SK-N-MC (cell line): ENCODE measurements at regions not wholly inside any gene's neighbourhood (a gene's known extent, or its start where the extent isn't known, plus 50 kb on each side); places are given as distances from the start of the nearest gene placed in this dataset.

ENCODE experiments used
- DNase-seq: peaks from one replicate; pipeline ENCODE4 v3.0.0-alpha.2; 2011; ENCODE audit warnings: low read depth, low spot score
- H3K27ac ChIP-seq: fragments of 200-600 bp; sonication (generic); 2 replicates; pipeline ENCODE4 v1.5.1; 2016; ENCODE audit warnings: mixed run types
- H3K36me3 ChIP-seq: fragments of 200-600 bp; sonication (generic); 2 replicates; pipeline ENCODE4 v1.6.1; 2017; ENCODE audit warnings: antibody characterized with exemption, low read length, mixed read lengths; ENCODE audit not compliant: insufficient read depth
- H3K4me3 ChIP-seq: fragments of 200-600 bp; sonication (generic); 2 replicates; pipeline ENCODE4 v1.5.1; 2016
- H3K9ac ChIP-seq: fragments of 200-600 bp; sonication (generic); 2 replicates; pipeline ENCODE4 v1.8.0; 2017; ENCODE audit warnings: mixed run types, mixed read lengths; ENCODE audit not compliant: insufficient read length
- H3K9me3 ChIP-seq: fragments of 200-600 bp; sonication (generic); 2 replicates; pipeline ENCODE4 v1.6.1; 2017; ENCODE audit warnings: low read depth, mild to moderate bottlenecking, antibody characterized with exemption, low read length, moderate library complexity, mixed read lengths
- EZH2 ChIP-seq: fragments of 200-600 bp; sonication (generic); IDR thresholded peaks from one replicate; pipeline ENCODE4 v1.6.1; 2017; ENCODE audit warnings: antibody characterized with exemption
- FOXP2 ChIP-seq: optimal IDR thresholded peaks from 2 replicates; pipeline ENCODE3; 2011; ENCODE audit warnings: mild to moderate bottlenecking, moderate library complexity; ENCODE audit not compliant: insufficient read depth; ENCODE audit errors: extremely low read length, control extremely low read depth
- POLR2AphosphoS5 ChIP-seq: IDR thresholded peaks from 2 replicates; pipeline ENCODE4 v1.6.1; 2012; ENCODE audit warnings: mild to moderate bottlenecking, low read depth, low read length, borderline replicate concordance

DNA sequence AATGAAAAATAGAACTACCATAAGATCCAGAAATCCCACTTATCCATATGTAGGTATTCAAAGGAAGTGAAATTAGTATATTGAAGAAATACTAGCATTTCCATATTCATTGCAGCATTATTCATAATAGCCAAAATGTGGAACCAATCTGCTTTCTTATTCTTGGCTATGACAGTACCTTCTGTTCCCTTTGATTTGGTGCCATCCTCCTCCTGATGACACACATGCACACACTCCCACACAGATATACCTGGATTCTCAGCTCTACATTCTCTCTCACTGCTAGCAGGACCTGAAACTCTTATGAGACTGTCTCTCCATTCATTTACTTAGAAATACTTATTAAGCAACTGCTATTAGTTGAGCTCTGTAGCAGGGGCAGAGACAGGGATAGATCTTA, 582.6 kb upstream of the TENM4 start:
- no peak overlapping the region for H3K4me3 ChIP-seq
- no peaks in the 10 kb centered on the region for H3K36me3 ChIP-seq
- no peak overlapping the region for H3K27ac ChIP-seq
- no peaks in the 10 kb centered on the region for H3K9me3 ChIP-seq
- no peak overlapping the region for H3K9ac ChIP-seq
- no peak for DNase-seq
- TF ChIP-seq EZH2 (no peak), POLR2AphosphoS5 (no peak), FOXP2 (no peak)

DNA sequence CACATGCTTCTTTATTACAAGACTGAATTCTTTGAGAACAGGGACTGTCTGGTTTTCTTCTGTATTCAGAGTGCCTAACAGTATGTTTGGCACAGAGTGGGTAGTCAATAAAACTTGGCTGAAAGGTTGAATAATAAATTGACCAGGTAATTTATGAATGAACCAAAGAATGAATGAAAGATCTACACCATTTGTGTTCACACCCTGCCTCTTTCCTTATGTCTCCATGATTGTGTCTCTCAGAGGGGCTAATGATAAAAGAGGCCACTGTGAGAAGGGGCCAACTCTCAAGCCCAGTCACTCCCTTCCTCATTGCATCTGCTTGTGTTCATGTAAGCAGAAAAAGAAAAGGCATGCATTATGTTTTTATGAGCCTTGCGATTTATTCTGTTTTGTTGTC, 569.7 kb upstream of the TENM4 start:
- no peaks in the 10 kb centered on the region for H3K9me3 ChIP-seq
- H3K9ac ChIP-seq: no peak overlapping the region

DNA sequence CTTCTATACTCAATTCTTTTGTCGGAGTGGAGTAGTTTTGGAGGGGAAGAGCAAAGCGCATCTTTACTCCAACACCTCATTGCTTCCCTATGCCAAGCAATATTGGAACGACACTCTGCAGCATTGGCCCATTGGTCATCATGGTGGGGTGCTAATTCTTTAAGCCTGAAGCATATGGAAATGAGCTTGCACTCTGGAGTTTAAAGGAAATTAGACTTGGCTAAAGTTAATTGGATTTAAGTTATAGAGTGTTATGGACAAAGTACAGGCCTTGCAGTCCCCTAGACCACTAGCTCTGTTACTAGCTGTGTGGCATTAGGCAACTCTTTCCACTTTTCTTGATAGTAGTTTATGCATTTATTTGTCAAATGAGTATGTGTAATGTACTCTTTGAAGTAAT, 568.3 kb upstream of the TENM4 start:
- Histone ChIP-seq H3K27ac (no peak overlapping the region), H3K4me3 (no peak overlapping the region), H3K9ac (no peak overlapping the region), H3K9me3 (no peaks in the 10 kb centered on the region), H3K36me3 (no peaks in the 10 kb centered on the region)
- no peak for DNase-seq
- no peak for TF ChIP-seq POLR2AphosphoS5
- no peak for TF ChIP-seq FOXP2
- TF ChIP-seq EZH2: no peak

More for the DNA sequence above, 569.7 kb upstream of the TENM4 start:
- Histone ChIP-seq H3K27ac (no peak overlapping the region), H3K4me3 (no peak overlapping the region), H3K36me3 (no peaks in the 10 kb centered on the region)
- no peak for TF ChIP-seq POLR2AphosphoS5
- TF ChIP-seq FOXP2: no peak
- no peak for TF ChIP-seq EZH2
- DNase-seq: no peak

DNA sequence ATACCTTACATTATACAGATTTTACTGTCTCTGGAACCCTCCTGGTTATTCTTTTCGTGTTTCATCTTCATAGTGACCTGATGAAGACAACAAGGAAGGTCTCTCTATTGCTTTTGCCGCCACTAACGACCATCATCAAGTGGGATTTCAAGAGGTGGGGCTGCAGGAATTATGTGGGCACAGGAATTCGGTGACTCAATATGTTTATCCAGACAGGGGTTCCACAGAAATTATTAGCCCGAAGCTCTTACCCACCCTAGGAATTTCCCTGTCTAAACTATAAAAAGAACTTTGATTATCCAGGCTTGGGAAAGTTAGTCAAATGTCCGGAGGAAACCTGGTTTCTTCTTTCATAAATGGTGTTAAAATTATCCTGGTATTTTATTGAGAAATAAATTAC, 566.8 kb upstream of the TENM4 start:
- TF ChIP-seq FOXP2 (no peak), EZH2 (no peak), POLR2AphosphoS5 (no peak)
- DNase-seq: no peak
- no peaks in the 10 kb centered on the region for H3K36me3 ChIP-seq
- no peak overlapping the region for H3K27ac ChIP-seq
- H3K9me3 ChIP-seq: no peaks in the 10 kb centered on the region
- no peak overlapping the region for H3K4me3 ChIP-seq
- H3K9ac ChIP-seq: no peak overlapping the region

DNA sequence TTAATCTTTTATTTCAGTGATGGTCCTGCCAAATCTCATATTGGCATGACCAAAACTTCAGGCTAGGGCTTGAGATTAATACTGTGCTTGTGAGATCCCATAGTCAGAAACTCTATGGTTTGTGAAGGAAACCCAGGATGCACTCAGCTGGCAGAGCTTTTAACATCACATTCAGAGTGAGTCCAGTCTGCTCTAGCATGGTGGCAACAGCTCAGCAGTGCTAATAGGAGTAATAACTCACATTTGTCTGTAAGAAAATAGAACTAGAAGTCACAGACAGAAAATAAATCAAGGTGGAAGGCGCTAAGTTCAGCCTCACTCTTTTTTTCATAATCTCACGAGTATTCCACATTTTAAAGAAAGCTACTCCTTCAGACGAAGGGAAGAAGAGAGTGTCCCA, 549.3 kb upstream of the TENM4 start:
- Histone ChIP-seq H3K27ac (no peak overlapping the region), H3K4me3 (no peak overlapping the region), H3K9me3 (no peaks in the 10 kb centered on the region), H3K9ac (no peak overlapping the region), H3K36me3 (no peaks in the 10 kb centered on the region)
- no peak for DNase-seq
- no peak for TF ChIP-seq POLR2AphosphoS5
- no peak for TF ChIP-seq FOXP2
- no peak for TF ChIP-seq EZH2

DNA sequence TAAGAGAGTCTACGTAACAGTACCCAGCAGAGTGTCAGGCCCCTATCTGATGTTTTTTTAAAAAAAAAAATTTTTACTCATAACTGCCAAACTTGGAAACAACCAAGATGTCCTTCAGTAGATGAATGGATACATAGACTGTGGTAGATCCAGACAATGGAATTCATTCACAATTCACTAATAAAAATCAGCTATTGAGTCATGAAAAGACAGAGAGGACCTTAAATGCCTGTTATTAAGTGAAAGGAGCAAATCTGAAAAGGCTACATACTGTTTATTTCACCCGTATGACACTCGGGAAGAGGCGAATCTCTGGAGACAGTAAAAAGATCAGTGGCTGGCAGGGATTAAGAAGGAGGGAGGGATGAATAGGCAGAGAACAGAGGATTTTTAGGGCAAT, 541.4 kb upstream of the TENM4 start:
- Histone ChIP-seq H3K27ac (no peak overlapping the region), H3K9me3 (no peaks in the 10 kb centered on the region), H3K36me3 (no peaks in the 10 kb centered on the region), H3K4me3 (no peak overlapping the region), H3K9ac (no peak overlapping the region)
- no peak for DNase-seq
- TF ChIP-seq POLR2AphosphoS5 (no peak), EZH2 (no peak), FOXP2 (no peak)

DNA sequence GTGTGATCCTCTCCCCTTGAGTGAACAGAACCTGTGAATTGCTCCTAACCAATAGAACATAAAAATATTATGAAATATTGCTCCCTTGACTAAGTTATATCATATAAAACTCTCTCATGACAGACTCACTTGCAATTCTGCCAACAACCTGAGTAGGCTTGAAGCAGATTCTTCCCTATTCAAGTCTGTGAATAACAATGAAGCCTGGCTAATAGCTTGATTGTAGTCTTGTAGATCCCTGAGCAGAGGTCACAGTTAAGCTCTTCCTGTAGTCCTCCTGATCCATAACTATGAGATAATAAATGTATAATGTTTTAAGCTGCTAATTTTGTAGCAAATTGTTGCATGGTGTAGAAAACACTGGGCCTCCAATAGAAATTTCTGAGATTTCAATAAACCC, 540.1 kb upstream of the TENM4 start:
- Histone ChIP-seq H3K9ac (no peak overlapping the region), H3K36me3 (no peaks in the 10 kb centered on the region), H3K9me3 (no peaks in the 10 kb centered on the region), H3K27ac (no peak overlapping the region), H3K4me3 (no peak overlapping the region)
- DNase-seq: no peak
- TF ChIP-seq EZH2: no peak
- no peak for TF ChIP-seq FOXP2
- TF ChIP-seq POLR2AphosphoS5: no peak

DNA sequence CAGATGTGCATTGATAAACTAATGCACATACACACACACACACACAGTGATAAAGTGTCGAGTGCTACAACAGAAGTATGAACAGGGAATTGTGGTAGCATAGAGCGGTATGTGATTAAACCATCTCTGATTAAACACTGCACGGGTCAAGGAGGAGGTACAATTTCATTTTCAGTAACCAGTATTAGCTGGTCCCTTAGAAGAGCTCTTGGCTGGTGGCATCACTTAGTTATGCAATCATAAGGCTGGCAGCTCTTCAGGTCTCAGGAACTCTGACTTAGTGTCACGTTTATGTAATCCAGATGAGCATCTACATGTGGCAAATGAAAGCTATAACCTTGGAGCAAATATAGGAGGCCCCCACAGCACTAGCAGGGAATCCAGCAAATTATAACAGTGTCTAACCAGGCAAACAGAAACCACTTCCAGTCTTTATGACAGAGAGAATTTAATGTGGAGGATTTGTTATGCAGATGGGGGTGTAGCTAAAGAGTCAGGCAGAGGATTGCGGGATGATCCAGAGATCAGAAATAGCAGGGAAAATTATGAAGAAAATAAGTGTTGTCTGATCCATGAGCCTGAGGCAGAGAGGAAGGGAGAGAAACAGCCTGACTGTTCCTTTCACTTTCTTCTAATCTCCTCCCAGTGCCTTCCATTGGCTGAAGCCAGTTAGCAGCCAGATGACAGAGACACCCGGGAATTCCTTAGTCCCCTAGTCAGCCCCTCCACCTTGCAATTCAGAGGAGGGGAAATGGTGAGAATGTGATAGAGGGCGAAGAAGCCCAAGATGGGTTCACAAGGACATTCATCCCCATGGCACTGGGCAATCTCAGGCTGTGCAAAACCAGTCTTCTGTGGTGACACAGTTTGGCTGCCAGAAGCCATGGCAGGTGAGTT, 533.1 kb upstream of the TENM4 start:
- no peak for DNase-seq
- no peaks in the 10 kb centered on the region for H3K36me3 ChIP-seq
- no peak overlapping the region for H3K9ac ChIP-seq
- TF ChIP-seq FOXP2 (no peak), POLR2AphosphoS5 (no peak), EZH2 (no peak)
- H3K9me3 ChIP-seq: no peaks in the 10 kb centered on the region
- no peak overlapping the region for H3K27ac ChIP-seq
- no peak overlapping the region for H3K4me3 ChIP-seq

DNA sequence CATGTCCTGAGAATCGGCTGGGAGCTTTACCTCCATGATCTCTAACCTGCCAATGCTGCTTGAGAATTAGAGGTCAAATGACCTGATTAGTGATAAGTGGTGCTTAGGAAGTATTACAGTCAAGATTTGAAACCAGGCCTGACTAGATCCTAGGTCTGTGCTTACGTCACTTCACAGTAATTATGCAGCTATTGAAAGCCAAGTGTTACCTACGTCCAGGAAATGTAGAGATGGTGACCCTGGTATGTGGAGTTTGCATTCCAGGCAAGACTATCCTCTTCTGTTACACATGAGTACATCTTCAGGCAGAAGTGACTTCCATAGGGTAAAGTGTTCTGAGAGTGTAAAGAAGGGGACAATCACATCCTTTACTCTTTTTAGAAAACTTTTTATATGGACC, 530.4 kb upstream of the TENM4 start:
- H3K9me3 ChIP-seq: no peaks in the 10 kb centered on the region
- TF ChIP-seq POLR2AphosphoS5: no peak
- no peak overlapping the region for H3K9ac ChIP-seq
- H3K27ac ChIP-seq: no peak overlapping the region
- no peaks in the 10 kb centered on the region for H3K36me3 ChIP-seq
- DNase-seq: no peak
- H3K4me3 ChIP-seq: no peak overlapping the region
